Retinal pigment epithelial cell (primary cell): ENCODE measurements at regions not wholly inside any gene's neighbourhood (a gene's known extent, or its start where the extent isn't known, plus 50 kb on each side); places are given as distances from the start of the nearest gene placed in this dataset.

Source experiments
- DNase-seq: peaks from one replicate; pipeline ENCODE4 v3.0.0-alpha.2; 2010; ENCODE audit warnings: low read depth
- H3K4me3 ChIP-seq: 2 replicates; pipeline ENCODE4 v1.5.1; 2011; ENCODE audit warnings: mild to moderate bottlenecking, low read length, control low read depth, moderate library complexity
- CTCF ChIP-seq: conservative IDR thresholded peaks from 2 replicates; pipeline ENCODE4 v1.5.1; 2011; ENCODE audit warnings: low read depth, low read length, control low read depth, inconsistent platforms

GRCh38 chr10:4443419-4443818 is 382.6 kb upstream of the AKR1E2 start:
- H3K4me3 ChIP-seq, result no peak overlapping the region
- DNase-seq, result no peak
- no peak for TF ChIP-seq CTCF

DNA sequence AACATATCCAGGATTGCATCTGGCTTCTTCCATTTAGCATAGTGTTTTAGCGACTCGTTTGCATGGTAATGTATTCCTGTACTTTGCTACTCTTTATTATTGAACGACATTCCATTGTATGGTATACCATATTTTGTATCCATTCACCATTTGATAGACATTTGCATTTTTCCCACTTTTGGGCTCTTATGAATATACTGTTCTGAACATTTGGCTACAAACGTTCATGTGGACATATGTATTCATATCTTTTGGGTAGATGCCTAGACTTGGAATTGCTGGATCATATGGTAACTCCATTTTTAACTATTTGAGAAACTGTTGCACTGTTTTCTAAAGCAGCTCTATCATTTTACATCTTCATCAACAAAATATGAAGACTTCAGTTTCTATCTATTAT is 383.7 kb upstream of the AKR1E2 start:
- no peak for DNase-seq
- no peak for TF ChIP-seq CTCF
- no peak overlapping the region for H3K4me3 ChIP-seq

DNA sequence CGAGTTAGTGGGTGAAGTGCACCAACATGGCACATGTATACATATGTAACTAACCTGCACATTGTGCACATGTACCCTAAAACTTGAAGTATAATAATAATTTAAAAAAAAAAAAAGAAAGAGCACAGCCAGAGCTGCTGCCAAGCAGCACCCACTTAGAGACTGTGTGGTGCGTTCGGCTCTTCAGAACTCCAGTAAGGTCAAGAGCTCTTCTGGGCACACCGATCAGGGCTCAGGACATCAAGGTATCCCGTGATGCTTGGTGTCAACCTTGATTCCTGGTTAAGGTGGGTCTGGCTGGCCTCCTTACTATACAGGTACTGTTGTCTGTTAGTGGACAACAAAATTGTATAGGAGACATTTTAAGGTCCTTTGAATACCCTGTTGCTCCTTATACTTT is 385.7 kb upstream of the AKR1E2 start:
- no peak for TF ChIP-seq CTCF
- DNase-seq, result no peak

GRCh38 chr10:4437791-4438190 is 388.2 kb upstream of the AKR1E2 start:
- no peak overlapping the region for H3K4me3 ChIP-seq
- TF ChIP-seq CTCF, result no peak
- no peak for DNase-seq

More for the DNA sequence above, 385.7 kb upstream of the AKR1E2 start:
- no peak overlapping the region for H3K4me3 ChIP-seq

GRCh38 chr10:4437061-4437460 is 388.9 kb upstream of the AKR1E2 start:
- no peak for DNase-seq
- TF ChIP-seq CTCF, result no peak
- H3K4me3 ChIP-seq, result no peak overlapping the region

- TF ChIP-seq CTCF, result no peak
- DNase-seq, result no peak
- H3K4me3 ChIP-seq, result no peak overlapping the region
These were observed 389.9 kb upstream of the AKR1E2 start for GRCh38 chr10:4436103-4436502.

DNA sequence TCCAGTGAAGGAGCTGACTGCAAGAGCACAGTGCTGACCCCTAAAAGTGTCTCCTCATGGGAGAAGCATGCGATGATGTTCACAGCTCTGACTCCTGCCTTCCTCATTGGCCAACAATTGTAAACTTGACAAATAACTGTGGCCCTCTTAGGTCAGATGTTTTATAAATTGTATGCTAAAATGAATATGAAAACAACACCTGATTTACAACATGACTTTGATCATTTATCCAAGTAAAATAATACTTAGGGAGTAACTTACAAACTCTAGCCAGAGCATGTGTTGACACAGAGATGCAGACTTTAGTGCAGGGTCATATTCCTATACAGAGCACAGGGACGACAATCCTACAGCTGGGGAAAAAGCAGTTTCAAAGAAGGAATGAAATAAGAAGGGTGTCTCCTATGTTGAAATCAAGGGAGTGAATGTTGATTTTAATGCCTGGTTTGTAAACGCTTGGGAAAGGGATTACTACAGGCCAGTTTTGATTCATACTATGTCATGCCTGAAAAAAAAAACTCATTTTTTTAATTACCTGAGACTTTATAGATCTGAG is 391.4 kb upstream of the AKR1E2 start:
- no peak overlapping the region for H3K4me3 ChIP-seq
- no peak for TF ChIP-seq CTCF
- no peak for DNase-seq
